BLaER1 (cell line): ENCODE measurements at regions not wholly inside any gene's neighbourhood (a gene's known extent, or its start where the extent isn't known, plus 50 kb on each side); places are given as distances from the start of the nearest gene placed in this dataset.

Source experiments
- H3K27ac ChIP-seq: shearing (Covaris generic); formaldehyde crosslinking; 2 replicates; pipeline ENCODE4 v1.8.1; 2022
- H3K27me3 ChIP-seq: shearing (Covaris generic); formaldehyde crosslinking; 2 replicates; pipeline ENCODE4 v1.8.1; 2022
- H3K36me3 ChIP-seq: shearing (Covaris generic); formaldehyde crosslinking; 2 replicates; pipeline ENCODE4 v1.8.1; 2022
- H3K4me1 ChIP-seq: shearing (Covaris generic); formaldehyde crosslinking; 2 replicates; pipeline ENCODE4 v1.8.1; 2022
- H3K4me2 ChIP-seq: shearing (Covaris generic); formaldehyde crosslinking; 2 replicates; pipeline ENCODE4 v1.8.1; 2022
- H3K4me3 ChIP-seq: shearing (Covaris generic); formaldehyde crosslinking; 2 replicates; pipeline ENCODE4 v1.8.1; 2022
- H3K9ac ChIP-seq: shearing (Covaris generic); formaldehyde crosslinking; 2 replicates; pipeline ENCODE4 v1.8.1; 2022
- H3K9me3 ChIP-seq: shearing (Covaris generic); formaldehyde crosslinking; 2 replicates; pipeline ENCODE4 v1.8.1; 2022
- H4K20me1 ChIP-seq: shearing (Covaris generic); formaldehyde crosslinking; 2 replicates; pipeline ENCODE4 v1.8.1; 2022
- Cebpa-rat ChIP-seq: shearing (Covaris generic); IDR thresholded peaks from 2 replicates; pipeline ENCODE4 v1.8.1; 2022

- Histone ChIP-seq H3K4me1 (no peaks in the 10 kb centered on the region), H3K27me3 (no peaks in the 10 kb centered on the region), H3K36me3 (no peaks in the 10 kb centered on the region), H3K9me3 (peaks cover 14% of the 10 kb centered on the region), H3K27ac (no peak overlapping the region), H4K20me1 (no peaks in the 10 kb centered on the region), H3K4me2 (no peak overlapping the region), H3K9ac (no peak overlapping the region), H3K4me3 (no peak overlapping the region)
- no peak for TF ChIP-seq Cebpa-rat
Measured at GRCh38 chrX:148417934-148418333, 82.5 kb upstream of the AFF2 start.

GRCh38 chrX:148422526-148422925 is 77.9 kb upstream of the AFF2 start:
- no peak overlapping the region for H3K4me3 ChIP-seq
- no peaks in the 10 kb centered on the region for H3K36me3 ChIP-seq
- no peaks in the 10 kb centered on the region for H3K27me3 ChIP-seq
- H3K27ac ChIP-seq = no peak overlapping the region
- H4K20me1 ChIP-seq = no peaks in the 10 kb centered on the region
- H3K4me2 ChIP-seq = no peak overlapping the region
- peaks cover 34% of the 10 kb centered on the region for H3K9me3 ChIP-seq
- H3K4me1 ChIP-seq = no peaks in the 10 kb centered on the region
- no peak for TF ChIP-seq Cebpa-rat
- no peak overlapping the region for H3K9ac ChIP-seq

GRCh38 chrX:148424570-148424969 is 75.8 kb upstream of the AFF2 start:
- H4K20me1 ChIP-seq = no peaks in the 10 kb centered on the region
- no peak overlapping the region for H3K4me2 ChIP-seq
- H3K36me3 ChIP-seq = no peaks in the 10 kb centered on the region
- no peak for TF ChIP-seq Cebpa-rat
- no peak overlapping the region for H3K27ac ChIP-seq
- no peaks in the 10 kb centered on the region for H3K4me1 ChIP-seq
- no peak overlapping the region for H3K4me3 ChIP-seq
- H3K9me3 ChIP-seq = peaks cover 27% of the 10 kb centered on the region
- H3K27me3 ChIP-seq = no peaks in the 10 kb centered on the region
- H3K9ac ChIP-seq = no peak overlapping the region

GRCh38 chrX:148426467-148426866 is 74.0 kb upstream of the AFF2 start:
- Histone ChIP-seq H4K20me1 (no peaks in the 10 kb centered on the region), H3K9me3 (peaks cover 28% of the 10 kb centered on the region), H3K27ac (no peak overlapping the region), H3K4me3 (no peak overlapping the region), H3K27me3 (no peaks in the 10 kb centered on the region), H3K4me2 (no peak overlapping the region), H3K36me3 (no peaks in the 10 kb centered on the region), H3K9ac (no peak overlapping the region), H3K4me1 (no peaks in the 10 kb centered on the region)
- TF ChIP-seq Cebpa-rat = no peak

GRCh38 chrX:148441387-148441786 is 59.0 kb upstream of the AFF2 start:
- H3K4me2 ChIP-seq = no peak overlapping the region
- no peak overlapping the region for H3K27ac ChIP-seq
- peaks cover 13% of the 10 kb centered on the region; the same call in 1 of the 2 replicates for H3K9me3 ChIP-seq
- no peaks in the 10 kb centered on the region for H3K27me3 ChIP-seq
- no peak overlapping the region for H3K4me3 ChIP-seq
- no peaks in the 10 kb centered on the region for H4K20me1 ChIP-seq
- H3K9ac ChIP-seq = no peak overlapping the region
- H3K4me1 ChIP-seq = no peaks in the 10 kb centered on the region
- TF ChIP-seq Cebpa-rat = no peak
- H3K36me3 ChIP-seq = no peaks in the 10 kb centered on the region

- H3K4me3 ChIP-seq = no peak overlapping the region
- no peak for TF ChIP-seq Cebpa-rat
- peaks cover 13% of the 10 kb centered on the region; the same call in 1 of the 2 replicates for H3K9me3 ChIP-seq
- H3K4me1 ChIP-seq = peaks cover 9% of the 10 kb centered on the region
- no peaks in the 10 kb centered on the region for H3K27me3 ChIP-seq
- H3K4me2 ChIP-seq = no peak overlapping the region
- H3K36me3 ChIP-seq = no peaks in the 10 kb centered on the region
- no peak overlapping the region for H3K9ac ChIP-seq
- no peaks in the 10 kb centered on the region for H4K20me1 ChIP-seq
- no peak overlapping the region for H3K27ac ChIP-seq
Measured at GRCh38 chrX:148443216-148443615, 57.2 kb upstream of the AFF2 start.

- TF ChIP-seq Cebpa-rat = no peak
Measured at GRCh38 chrX:148448686-148449085, 51.7 kb upstream of the AFF2 start.

More at GRCh38 chrX:148448686-148449085, 51.7 kb upstream of the AFF2 start:
- no peak overlapping the region for H3K4me3 ChIP-seq
- H3K4me1 ChIP-seq = peaks cover 27% of the 10 kb centered on the region
- no peaks in the 10 kb centered on the region for H3K27me3 ChIP-seq
- peak overlapping the region; percentile 81 for H3K4me2 ChIP-seq
- no peaks in the 10 kb centered on the region for H4K20me1 ChIP-seq
- no peak overlapping the region for H3K27ac ChIP-seq
- H3K9me3 ChIP-seq = peaks cover 16% of the 10 kb centered on the region
- no peak overlapping the region for H3K9ac ChIP-seq
- H3K36me3 ChIP-seq = no peaks in the 10 kb centered on the region
